K562 (cell line): ENCODE measurements at regions not wholly inside any gene's neighbourhood (a gene's known extent, or its start where the extent isn't known, plus 50 kb on each side); places are given as distances from the start of the nearest gene placed in this dataset.

Experiments
- CSDE1 ChIP-seq, 2 experiments: fragments of 450-650 bp; IDR thresholded peaks; 2 replicates each; pipeline ENCODE4 v1.6.1; 2016; ENCODE audit warnings: mild to moderate bottlenecking in 1 of 2
- EP300 ChIP-seq: IDR thresholded peaks from 2 replicates; pipeline ENCODE4 v1.6.1; 2012; ENCODE audit warnings: low read length, improper control_type of control experiment
- FOXK2 ChIP-seq, 2 experiments: fragments of 450-650 bp; IDR thresholded peaks in 1 of 2; conservative IDR thresholded peaks in 1 of 2; 2 replicates each; pipeline ENCODE4 v1.6.1; 2016; ENCODE audit warnings: low read depth in 2 of 2, mild to moderate bottlenecking in 1 of 2
- ILK ChIP-seq: fragments of 450-650 bp; IDR thresholded peaks from 2 replicates; pipeline ENCODE4 v1.6.1; 2016; ENCODE audit warnings: missing genetic modification characterization, low read depth, mild to moderate bottlenecking, missing compliant biosample characterization, moderate library complexity, borderline replicate concordance
- LARP7 ChIP-seq: fragments of 450-650 bp; IDR thresholded peaks from 2 replicates; pipeline ENCODE4 v1.6.1; 2016
- NBN ChIP-seq: fragments of 450-650 bp; IDR thresholded peaks from 2 replicates; pipeline ENCODE4 v1.6.1; 2016; ENCODE audit warnings: low read depth, mild to moderate bottlenecking
- TF ChIP-seq, protein P1 (sequence below), 3 experiments: IDR thresholded peaks in 2 of 3; conservative IDR thresholded peaks in 1 of 3; 2 replicates each; pipeline ENCODE4 v1.5.1; 2011 to 2012; ENCODE audit warnings: low read length in 3 of 3, mild to moderate bottlenecking in 3 of 3, control low read depth in 2 of 3, improper control_type of control experiment in 1 of 3, inconsistent platforms in 1 of 3, low read depth in 1 of 3, mixed read lengths in 1 of 3, moderate library complexity in 1 of 3; ENCODE audit not compliant: insufficient read depth in 2 of 3
- TF ChIP-seq, protein P2 (sequence below): fragments of 250-450 bp; sonication (Bioruptor Pico); IDR thresholded peaks from 2 replicates; pipeline ENCODE4 v1.8.0; 2021; ENCODE audit warnings: moderate library complexity, mild to moderate bottlenecking, inconsistent platforms

DNA sequence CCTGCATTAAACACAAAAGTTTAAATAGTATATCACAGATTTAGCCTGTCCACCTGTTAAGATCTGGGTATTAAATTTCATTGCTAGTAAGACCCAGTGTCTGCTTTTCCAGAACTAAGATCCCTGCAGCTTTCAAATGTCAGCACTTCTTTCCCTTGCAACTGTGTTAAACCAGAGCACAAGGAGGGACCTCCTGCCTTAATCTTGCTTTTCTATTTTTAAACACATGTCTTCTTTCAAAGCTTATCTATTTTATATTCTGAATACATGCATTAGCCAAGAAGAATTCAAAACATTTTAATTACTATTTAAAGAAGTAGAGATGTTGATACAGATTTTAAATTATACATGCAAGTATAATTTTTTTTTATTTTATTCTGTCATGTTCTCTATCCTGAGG is 315.1 kb downstream of the ARPP21 start:
- no peak for TF ChIP-seq FOXK2 (conservative IDR thresholded peaks at IDR 0.05 in 1 of 2, IDR thresholded peaks at IDR 0.05 in 1 of 2; ENCODE audit: low read depth in 2 of 2)
- TF ChIP-seq, protein P1, sequence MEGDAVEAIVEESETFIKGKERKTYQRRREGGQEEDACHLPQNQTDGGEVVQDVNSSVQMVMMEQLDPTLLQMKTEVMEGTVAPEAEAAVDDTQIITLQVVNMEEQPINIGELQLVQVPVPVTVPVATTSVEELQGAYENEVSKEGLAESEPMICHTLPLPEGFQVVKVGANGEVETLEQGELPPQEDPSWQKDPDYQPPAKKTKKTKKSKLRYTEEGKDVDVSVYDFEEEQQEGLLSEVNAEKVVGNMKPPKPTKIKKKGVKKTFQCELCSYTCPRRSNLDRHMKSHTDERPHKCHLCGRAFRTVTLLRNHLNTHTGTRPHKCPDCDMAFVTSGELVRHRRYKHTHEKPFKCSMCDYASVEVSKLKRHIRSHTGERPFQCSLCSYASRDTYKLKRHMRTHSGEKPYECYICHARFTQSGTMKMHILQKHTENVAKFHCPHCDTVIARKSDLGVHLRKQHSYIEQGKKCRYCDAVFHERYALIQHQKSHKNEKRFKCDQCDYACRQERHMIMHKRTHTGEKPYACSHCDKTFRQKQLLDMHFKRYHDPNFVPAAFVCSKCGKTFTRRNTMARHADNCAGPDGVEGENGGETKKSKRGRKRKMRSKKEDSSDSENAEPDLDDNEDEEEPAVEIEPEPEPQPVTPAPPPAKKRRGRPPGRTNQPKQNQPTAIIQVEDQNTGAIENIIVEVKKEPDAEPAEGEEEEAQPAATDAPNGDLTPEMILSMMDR (IDR thresholded peaks at IDR 0.05 in 2 of 3, conservative IDR thresholded peaks at IDR 0.05 in 1 of 3; ENCODE audit: insufficient read depth in 2 of 3, low read depth in 1 of 3, low read length in 3 of 3): no peak
- no peak for TF ChIP-seq NBN
- no peak for TF ChIP-seq EP300
- no peak for TF ChIP-seq CSDE1 (IDR thresholded peaks at IDR 0.05)
- TF ChIP-seq ILK (tag): no peak
- TF ChIP-seq, protein P2, sequence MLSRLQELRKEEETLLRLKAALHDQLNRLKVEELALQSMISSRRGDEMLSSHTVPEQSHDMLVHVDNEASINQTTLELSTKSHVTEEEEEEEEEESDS (CRISPR knock-in tag): no peak
- TF ChIP-seq LARP7: no peak
